Activated T-helper 2 cell treated with anti-CD3 and anti-CD28 coated beads, Interferon-gamma antibody, Interleukin-2, Interleukin-4, amounts not matched to agents 10 μg/mL and 5 μg/mL and 100 μg/mL, durations not matched to agents 14 hours and 24 hours and 36 hours (primary cell): ENCODE measurements at regions not wholly inside any gene's neighbourhood (a gene's known extent, or its start where the extent isn't known, plus 50 kb on each side); places are given as distances from the start of the nearest gene placed in this dataset.

Experiments used
- DNase-seq: peaks from one replicate; pipeline ENCODE4 v3.0.0; 2021; ENCODE audit warnings: low spot score
- H3K27ac Mint-ChIP-seq: one replicate; pipeline ENCODE4 v1.8.0; 2021; ENCODE audit warnings: mixed read lengths
- H3K27me3 Mint-ChIP-seq: one replicate; pipeline ENCODE4 v1.8.0; 2021; ENCODE audit warnings: low read depth, mixed read lengths
- H3K36me3 Mint-ChIP-seq: one replicate; pipeline ENCODE4 v1.8.0; 2021; ENCODE audit warnings: low read depth, mixed read lengths
- H3K4me1 Mint-ChIP-seq: one replicate; pipeline ENCODE4 v1.8.0; 2021; ENCODE audit warnings: low read depth, mixed read lengths
- H3K4me3 Mint-ChIP-seq: one replicate; pipeline ENCODE4 v1.8.0; 2021; ENCODE audit warnings: low read depth, mild to moderate bottlenecking, moderate library complexity, mixed read lengths
- H3K9me3 Mint-ChIP-seq: one replicate; pipeline ENCODE4 v1.8.0; 2021; ENCODE audit warnings: mixed read lengths
- intact Hi-C: fragments of 100-400 bp; cut with micrococcal nuclease; formaldehyde crosslinking; loops from one replicate; pipeline ENCODE4 v1.15.1; 2023

DNA sequence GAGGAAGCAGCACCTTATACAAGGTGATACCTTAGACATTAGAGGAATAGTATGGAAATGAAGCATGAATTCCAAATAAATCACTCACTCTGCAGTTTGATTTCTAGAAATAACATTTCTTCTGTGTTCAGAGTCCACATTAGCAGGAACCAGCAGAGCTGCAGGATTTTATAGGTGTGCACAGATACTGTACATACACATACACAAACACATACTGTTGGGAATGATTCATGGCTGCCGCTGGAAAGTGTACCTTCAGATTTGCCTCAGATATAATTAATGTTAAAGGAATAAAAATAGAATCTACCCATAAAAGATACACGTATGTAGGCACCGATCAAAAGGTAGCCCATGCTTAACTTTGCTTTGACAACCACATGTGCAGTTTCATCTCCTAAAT, 578.1 kb downstream of the CSNK1G3 start:
- Mint-ChIP-seq H3K27me3 (no peaks in the 10 kb centered on the region), H3K9me3 (no peaks in the 10 kb centered on the region), H3K4me3 (no peak overlapping the region), H3K36me3 (no peaks in the 10 kb centered on the region), H3K4me1 (no peaks in the 10 kb centered on the region), H3K27ac (no peak overlapping the region)
- intact Hi-C loops: no loop called here
- DNase-seq: no peak

DNA sequence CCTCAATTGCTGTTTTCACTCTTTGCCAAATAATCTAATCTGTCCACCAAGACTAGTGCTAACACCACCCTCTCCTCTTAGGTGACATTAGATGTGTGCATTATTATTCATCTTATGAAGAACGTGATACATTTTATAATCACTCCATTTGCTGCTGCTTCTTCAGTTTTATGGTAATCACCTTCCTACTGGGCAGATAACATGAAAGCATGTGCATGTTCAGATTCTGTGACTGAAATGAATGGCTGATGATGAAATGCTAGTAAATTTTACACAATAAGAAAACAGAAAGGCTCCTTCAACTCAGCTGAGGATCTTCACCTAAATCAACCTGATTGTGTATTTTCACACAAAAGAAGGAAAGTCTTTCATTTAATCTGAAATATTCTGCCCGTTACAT, 577.6 kb downstream of the CSNK1G3 start:
- no peak overlapping the region for H3K27ac Mint-ChIP-seq
- no peaks in the 10 kb centered on the region for H3K9me3 Mint-ChIP-seq
- no peak overlapping the region for H3K4me3 Mint-ChIP-seq
- H3K27me3 Mint-ChIP-seq: no peaks in the 10 kb centered on the region
- intact Hi-C loops: no loop called here
- H3K36me3 Mint-ChIP-seq: no peaks in the 10 kb centered on the region
- no peak for DNase-seq
- H3K4me1 Mint-ChIP-seq: no peaks in the 10 kb centered on the region

DNA sequence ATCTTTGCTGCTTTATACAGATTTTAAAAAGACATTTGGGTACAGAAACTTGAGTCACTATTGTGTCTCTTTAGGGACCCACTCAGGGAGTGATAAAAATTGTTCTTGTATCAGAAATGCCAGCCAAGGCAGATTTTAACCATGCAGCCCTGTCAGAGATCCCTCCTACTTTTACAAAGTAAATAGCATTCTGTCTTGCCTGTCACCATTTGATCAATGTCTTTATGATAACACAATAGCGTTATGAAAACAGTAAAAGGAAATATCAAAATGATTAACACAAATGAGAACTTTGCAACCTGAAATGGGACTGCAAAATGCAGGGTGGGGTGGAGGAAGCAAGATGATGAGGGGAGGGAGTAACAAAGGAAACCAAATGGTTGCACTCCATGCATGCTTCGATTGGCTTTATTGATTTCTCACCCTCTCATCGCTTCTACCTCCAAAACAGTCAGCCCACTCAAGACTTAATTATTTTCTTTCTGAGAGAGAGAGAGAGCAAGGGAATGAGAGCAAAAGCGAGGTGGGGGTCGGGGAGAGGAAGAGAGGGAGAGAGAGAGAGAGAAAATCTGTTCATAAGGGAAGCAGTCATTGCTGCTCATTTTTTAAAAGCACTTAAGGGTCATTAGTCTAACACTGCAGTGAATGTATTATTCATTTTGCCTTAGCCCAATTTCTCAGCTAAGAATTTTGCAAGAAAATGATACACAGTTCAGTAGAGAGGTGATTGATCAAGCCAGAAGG, 576.5 kb downstream of the CSNK1G3 start:
- intact Hi-C loops: no loop called here
- Mint-ChIP-seq H3K27me3 (no peaks in the 10 kb centered on the region), H3K4me3 (no peak overlapping the region), H3K27ac (no peak overlapping the region), H3K36me3 (no peaks in the 10 kb centered on the region), H3K9me3 (no peaks in the 10 kb centered on the region), H3K4me1 (no peaks in the 10 kb centered on the region)
- no peak for DNase-seq

DNA sequence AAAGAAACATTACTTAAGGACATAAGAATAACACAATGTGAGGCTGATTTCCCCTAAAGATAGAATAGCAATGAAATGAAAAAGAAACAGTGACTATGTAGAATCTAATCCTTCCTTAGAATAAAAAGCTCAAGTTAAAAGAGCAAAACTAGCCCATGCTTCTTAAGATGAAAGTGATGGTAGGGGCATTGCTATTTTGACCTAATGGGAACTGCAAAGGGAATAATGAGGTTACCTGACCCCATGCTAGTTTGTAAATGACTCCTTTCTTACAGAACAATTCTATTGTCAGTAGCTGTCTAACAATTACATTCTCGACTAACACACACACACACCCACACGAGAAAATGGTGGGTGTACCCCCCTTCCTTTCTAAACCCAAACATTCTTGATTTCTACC, 575.8 kb downstream of the CSNK1G3 start:
- Mint-ChIP-seq H3K27ac (no peak overlapping the region), H3K27me3 (no peaks in the 10 kb centered on the region), H3K4me3 (no peak overlapping the region), H3K4me1 (no peaks in the 10 kb centered on the region), H3K36me3 (no peaks in the 10 kb centered on the region), H3K9me3 (no peaks in the 10 kb centered on the region)
- no peak for DNase-seq
- intact Hi-C loops: no loop called here

DNA sequence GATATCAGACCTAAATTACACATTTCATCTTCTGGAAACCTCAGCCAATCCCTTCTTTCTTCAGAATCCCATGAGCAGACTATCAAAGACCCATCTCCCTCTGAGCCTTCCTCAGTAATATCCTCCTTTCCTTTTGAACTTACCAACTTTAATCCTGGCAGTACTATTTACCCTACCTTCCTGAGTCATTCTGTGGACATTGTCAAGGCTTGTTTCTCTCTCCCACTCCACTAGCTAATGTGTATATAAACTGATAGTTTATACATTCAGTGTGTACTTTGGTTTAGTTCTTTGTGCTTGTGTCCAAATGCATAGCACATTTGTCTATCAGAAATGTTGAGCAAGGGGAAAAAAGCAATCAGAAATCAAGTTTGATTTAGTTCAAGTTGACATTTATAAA, 568.3 kb downstream of the CSNK1G3 start:
- intact Hi-C loops: no loop called here
- peaks cover 3% of the 10 kb centered on the region for H3K9me3 Mint-ChIP-seq
- H3K27me3 Mint-ChIP-seq: no peaks in the 10 kb centered on the region
- H3K4me3 Mint-ChIP-seq: no peak overlapping the region
- H3K36me3 Mint-ChIP-seq: no peaks in the 10 kb centered on the region
- H3K4me1 Mint-ChIP-seq: no peaks in the 10 kb centered on the region
- DNase-seq: no peak
- H3K27ac Mint-ChIP-seq: no peak overlapping the region

DNA sequence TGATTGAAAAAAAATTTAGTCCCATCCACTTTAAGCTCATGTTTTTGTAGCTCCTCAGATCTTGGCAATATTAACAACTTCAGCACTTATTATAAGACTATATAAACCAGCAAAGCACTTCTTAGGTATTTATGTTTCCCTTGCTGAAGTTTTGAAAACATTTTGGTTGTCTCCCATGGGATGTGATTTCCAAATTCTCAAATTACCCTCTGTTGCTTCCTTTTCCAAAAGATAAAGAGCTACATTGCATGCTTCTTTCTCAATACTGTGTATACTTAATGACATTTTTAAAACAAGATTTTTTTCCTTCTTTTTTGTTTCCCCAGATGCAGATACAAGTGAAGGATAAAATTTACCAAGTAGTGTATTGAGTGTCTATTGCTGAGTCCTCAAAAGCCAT, 567.1 kb downstream of the CSNK1G3 start:
- no peak overlapping the region for H3K27ac Mint-ChIP-seq
- H3K4me3 Mint-ChIP-seq: no peak overlapping the region
- H3K36me3 Mint-ChIP-seq: no peaks in the 10 kb centered on the region
- peaks cover 3% of the 10 kb centered on the region for H3K9me3 Mint-ChIP-seq
- no peaks in the 10 kb centered on the region for H3K4me1 Mint-ChIP-seq
- no peak for DNase-seq
- intact Hi-C loops: no loop called here
- no peaks in the 10 kb centered on the region for H3K27me3 Mint-ChIP-seq

DNA sequence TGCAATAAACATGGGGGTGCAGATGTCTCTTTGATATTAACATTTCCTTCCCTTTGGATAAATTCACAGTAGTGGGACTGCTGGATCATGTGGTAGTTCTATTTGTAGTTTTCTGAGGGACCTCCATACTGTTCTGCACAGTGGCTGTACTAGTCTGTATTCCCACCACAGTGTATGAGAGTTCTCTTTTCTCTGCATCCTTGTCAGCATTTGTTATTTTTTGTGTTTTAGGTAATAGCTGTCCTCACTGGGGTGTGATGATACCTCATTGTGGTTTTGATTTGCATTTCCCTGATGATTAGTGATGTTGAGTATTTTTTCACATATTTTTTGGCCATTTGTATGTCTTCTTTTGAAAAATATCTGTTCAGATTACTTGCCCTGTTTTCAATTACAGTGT, 562.5 kb downstream of the CSNK1G3 start:
- peaks cover 3% of the 10 kb centered on the region for H3K9me3 Mint-ChIP-seq
- DNase-seq: no peak
- H3K4me1 Mint-ChIP-seq: no peaks in the 10 kb centered on the region
- H3K27ac Mint-ChIP-seq: no peak overlapping the region
- intact Hi-C loops: no loop called here
- no peaks in the 10 kb centered on the region for H3K36me3 Mint-ChIP-seq
- no peak overlapping the region for H3K4me3 Mint-ChIP-seq
- H3K27me3 Mint-ChIP-seq: no peaks in the 10 kb centered on the region

DNA sequence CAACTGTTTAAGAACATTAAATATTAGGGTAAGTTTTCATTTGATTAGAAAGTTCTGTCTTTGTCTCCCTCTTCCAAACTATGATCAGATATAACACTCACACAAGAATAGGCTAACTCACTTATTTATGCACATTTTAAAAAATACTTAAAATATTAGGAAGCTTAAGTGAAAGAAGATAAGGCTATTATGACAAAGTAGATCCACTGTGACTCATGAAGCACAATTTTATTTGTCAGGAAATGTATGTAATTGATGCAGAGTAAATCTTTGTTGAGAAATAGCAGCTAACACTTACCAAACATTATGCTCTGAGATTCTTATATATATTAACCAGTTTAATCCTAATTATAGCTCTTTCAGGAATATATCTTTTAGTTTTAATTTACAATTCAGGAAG, 560.6 kb downstream of the CSNK1G3 start:
- H3K36me3 Mint-ChIP-seq: no peaks in the 10 kb centered on the region

DNA sequence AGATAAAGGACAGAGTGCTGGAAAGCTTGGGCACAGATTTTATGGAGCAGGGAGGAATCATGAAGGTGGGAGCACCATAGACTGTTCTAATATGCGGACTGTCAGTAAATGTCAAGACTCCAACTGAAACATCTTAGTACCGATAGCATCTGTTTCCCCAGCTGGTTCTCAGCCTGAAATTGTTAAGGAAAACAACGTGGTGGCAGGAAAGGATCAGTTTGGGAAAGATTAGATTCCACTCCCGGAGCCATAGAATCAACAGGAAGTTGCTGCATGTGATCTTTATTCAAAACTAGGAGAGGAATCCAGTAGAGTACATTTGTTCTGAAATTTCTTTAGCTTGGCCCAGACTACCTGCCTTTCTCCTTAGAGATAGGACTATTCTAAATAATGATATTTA, 559.1 kb downstream of the CSNK1G3 start:
- H3K27ac Mint-ChIP-seq: no peak overlapping the region
- no peaks in the 10 kb centered on the region for H3K27me3 Mint-ChIP-seq
- no peaks in the 10 kb centered on the region for H3K36me3 Mint-ChIP-seq
- H3K4me1 Mint-ChIP-seq: no peaks in the 10 kb centered on the region
- no peak overlapping the region for H3K4me3 Mint-ChIP-seq
- intact Hi-C loops: no loop called here
- no peaks in the 10 kb centered on the region for H3K9me3 Mint-ChIP-seq
- DNase-seq: no peak

More for the DNA sequence above, 560.6 kb downstream of the CSNK1G3 start:
- peaks cover 3% of the 10 kb centered on the region for H3K9me3 Mint-ChIP-seq
- intact Hi-C loops: no loop called here
- H3K27ac Mint-ChIP-seq: no peak overlapping the region
- no peaks in the 10 kb centered on the region for H3K4me1 Mint-ChIP-seq
- no peaks in the 10 kb centered on the region for H3K27me3 Mint-ChIP-seq
- DNase-seq: no peak
- H3K4me3 Mint-ChIP-seq: no peak overlapping the region

DNA sequence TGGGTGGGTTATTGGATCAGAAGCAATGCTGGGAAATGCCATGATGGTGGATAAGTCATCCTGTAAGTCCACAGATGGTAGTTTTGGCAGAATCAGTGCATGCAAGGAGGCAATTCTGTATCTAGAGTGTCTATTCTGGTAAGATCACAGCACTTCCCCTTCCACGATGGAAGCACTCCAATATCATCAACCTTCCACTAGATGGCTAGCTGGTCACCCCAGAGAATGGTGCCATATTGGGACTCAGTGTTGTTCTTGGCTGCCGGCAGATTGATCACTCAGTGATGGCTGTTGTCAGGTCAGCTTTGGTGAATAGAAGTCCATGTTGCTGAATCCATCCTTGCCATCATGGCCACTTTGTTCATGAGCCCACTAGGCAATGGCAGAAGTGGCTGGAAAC, 553.5 kb downstream of the CSNK1G3 start:
- no peak overlapping the region for H3K27ac Mint-ChIP-seq
- intact Hi-C loops: no loop called here

DNA sequence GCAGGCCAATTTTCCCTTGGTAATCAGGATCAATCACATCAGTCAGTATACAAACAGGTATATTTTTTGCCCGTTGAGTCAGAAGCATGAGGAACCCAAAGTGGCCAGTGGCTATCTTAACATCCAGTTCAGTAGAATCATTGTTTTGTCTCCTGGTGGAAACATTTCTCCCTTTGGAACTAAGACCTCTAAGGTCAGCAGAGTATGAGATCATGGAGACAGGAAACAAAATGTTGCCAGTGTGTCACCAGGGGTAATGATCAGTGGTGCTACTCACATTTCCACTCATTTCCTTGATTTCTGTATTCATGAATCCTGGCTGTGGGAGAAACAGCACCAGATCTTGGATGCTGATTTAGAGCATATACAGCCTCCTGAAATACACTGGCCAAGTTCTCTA, 553.0 kb downstream of the CSNK1G3 start:
- Mint-ChIP-seq H3K4me3 (no peak overlapping the region), H3K36me3 (no peaks in the 10 kb centered on the region), H3K4me1 (no peaks in the 10 kb centered on the region), H3K27ac (no peak overlapping the region), H3K9me3 (no peaks in the 10 kb centered on the region), H3K27me3 (no peaks in the 10 kb centered on the region)
- no peak for DNase-seq
- intact Hi-C loops: no loop called here

More for the DNA sequence above, 553.5 kb downstream of the CSNK1G3 start:
- Mint-ChIP-seq H3K4me1 (no peaks in the 10 kb centered on the region), H3K4me3 (no peak overlapping the region), H3K27me3 (no peaks in the 10 kb centered on the region), H3K36me3 (no peaks in the 10 kb centered on the region), H3K9me3 (no peaks in the 10 kb centered on the region)
- no peak for DNase-seq

DNA sequence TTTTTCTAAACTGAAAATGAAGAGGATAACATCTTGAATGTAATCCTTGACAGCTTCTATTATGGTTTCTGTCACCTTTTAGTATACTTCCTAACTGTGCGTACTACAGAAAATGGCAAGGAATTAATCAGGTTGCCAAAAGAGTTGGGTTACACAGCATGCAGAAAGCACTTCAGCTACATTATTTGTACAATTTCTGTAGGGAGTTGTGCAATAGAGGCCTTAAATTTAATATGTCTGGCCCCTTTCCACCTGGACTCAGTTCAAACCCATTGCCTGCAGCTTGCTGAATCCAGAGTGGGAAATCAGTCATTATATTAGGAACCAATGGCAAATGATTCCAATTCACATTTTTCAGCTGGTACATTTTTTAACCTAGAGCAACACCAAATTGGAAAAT, 549.7 kb downstream of the CSNK1G3 start:
- Mint-ChIP-seq H3K4me3 (no peak overlapping the region), H3K36me3 (no peaks in the 10 kb centered on the region), H3K27me3 (no peaks in the 10 kb centered on the region), H3K27ac (no peak overlapping the region), H3K4me1 (no peaks in the 10 kb centered on the region), H3K9me3 (no peaks in the 10 kb centered on the region)
- DNase-seq: no peak
- intact Hi-C loops: no loop called here

DNA sequence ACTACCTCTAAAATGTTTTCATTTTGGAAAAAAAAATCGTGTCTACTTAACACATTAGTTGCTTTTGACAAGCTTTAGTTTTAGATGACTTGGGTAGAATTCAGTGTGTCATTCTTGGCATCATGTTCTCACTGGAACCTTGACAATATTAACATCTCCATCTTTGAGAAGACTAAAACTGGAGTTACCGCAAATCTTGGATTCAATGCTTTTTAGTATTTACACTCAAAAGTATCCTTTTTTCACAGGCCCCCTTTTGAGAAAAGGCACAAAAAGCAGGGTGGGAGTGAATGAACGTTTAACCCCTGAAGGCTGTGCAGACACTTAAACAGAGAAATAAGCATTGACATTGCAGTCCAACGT, 549.1 kb downstream of the CSNK1G3 start:
- H3K27ac Mint-ChIP-seq: no peak overlapping the region
- H3K4me3 Mint-ChIP-seq: no peak overlapping the region
- no peaks in the 10 kb centered on the region for H3K9me3 Mint-ChIP-seq
- DNase-seq: no peak
- H3K4me1 Mint-ChIP-seq: no peaks in the 10 kb centered on the region
- no peaks in the 10 kb centered on the region for H3K27me3 Mint-ChIP-seq
- intact Hi-C loops: no loop called here
- H3K36me3 Mint-ChIP-seq: no peaks in the 10 kb centered on the region
